Kidney (tissue), 13 donors: ENCODE measurements at regions not wholly inside any gene's neighbourhood (a gene's known extent, or its start where the extent isn't known, plus 50 kb on each side); places are given as distances from the start of the nearest gene placed in this dataset.

Experiments
- DNase-seq, 5 donors: peaks; one replicate each; pipeline ENCODE4 v3.0.0-alpha.2; 2013 to 2020
- FAIRE-seq: peaks from 2 replicates; lab custom pipeline; 2012; peaks lifted over from hg19 to GRCh38; lab: Jason Lieb, UNC
- H3K27ac ChIP-seq, 2 donors: one replicate each; pipeline ENCODE4 v1.7.0; 2013; ENCODE audit warnings: low read depth in 2 of 2, low read length in 2 of 2, inconsistent platforms in 1 of 2
- H3K27me3 ChIP-seq: one replicate; pipeline ENCODE4 v1.7.1; 2013; ENCODE audit warnings: low read length, inconsistent platforms; ENCODE audit not compliant: control insufficient read depth, insufficient read depth
- H3K36me3 ChIP-seq, 3 donors: one replicate each; pipeline versions ENCODE4 v1.7.0 to v1.7.1; 2013; ENCODE audit warnings: low read length in 3 of 3, control low read depth in 1 of 3, inconsistent platforms in 1 of 3; ENCODE audit not compliant: insufficient read depth in 3 of 3, control insufficient read depth in 2 of 3
- H3K4me1 ChIP-seq, 3 donors: one replicate each; pipeline versions ENCODE4 v1.7.0 to v1.7.1; 2013; ENCODE audit warnings: low read length in 3 of 3, inconsistent platforms in 1 of 3, low read depth in 1 of 3; ENCODE audit not compliant: control insufficient read depth in 2 of 3, insufficient read depth in 2 of 3
- H3K4me3 ChIP-seq, 3 donors: one replicate each; pipeline versions ENCODE4 v1.7.0 to v1.8.1; 2013; ENCODE audit warnings: low read length in 3 of 3, control low read depth in 1 of 3, inconsistent platforms in 1 of 3
- H3K9ac ChIP-seq, 3 donors: one replicate each; pipeline versions ENCODE4 v1.7.0 to v1.7.1; 2013; ENCODE audit warnings: low read length in 3 of 3, control low read depth in 1 of 3, inconsistent platforms in 1 of 3
- H3K9me3 ChIP-seq, 3 donors: one replicate each; pipeline versions ENCODE4 v1.7.0 to v1.7.1; 2013; ENCODE audit warnings: low read length in 3 of 3, control low read depth in 1 of 3, inconsistent platforms in 1 of 3; ENCODE audit not compliant: control insufficient read depth in 2 of 3, insufficient read depth in 1 of 3
- CTCF ChIP-seq: IDR thresholded peaks from 3 replicates; pipeline ENCODE4 v1.5.1; 2012; ENCODE audit warnings: mild to moderate bottlenecking, moderate library complexity, borderline replicate concordance; ENCODE audit not compliant: insufficient read depth; ENCODE audit errors: extremely low read depth
- intact Hi-C: fragments of 100-400 bp; cut with DNase I; formaldehyde crosslinking; loops from one replicate; pipeline ENCODE4 v1.11.1; 2022
- donor health status: control.
- donor health status: control.
- donor health status: control.
- donor health status: control.
- donor health status: control.
- donor health status: DM: yes; HTN: yes; CAD: no.
- donor health status: Normal renal cell carcinoma (clear cell type).

- H3K9ac ChIP-seq = no peak overlapping the region
Observed at GRCh38 chr21:18164483-18164882, 80.2 kb upstream of the CHODL start.

GRCh38 chr21:18163956-18164355, 80.7 kb upstream of the CHODL start:
- no peak overlapping the region for H3K9ac ChIP-seq
- no peak overlapping the region for H3K4me3 ChIP-seq
- no peaks in the 10 kb centered on the region for H3K4me1 ChIP-seq
- FAIRE-seq = no peak
- H3K9me3 ChIP-seq = no peaks in the 10 kb centered on the region
- no peaks in the 10 kb centered on the region for H3K27me3 ChIP-seq
- H3K36me3 ChIP-seq = no peaks in the 10 kb centered on the region
- intact Hi-C loops = no loop called here
- TF ChIP-seq CTCF = no peak
- no peak overlapping the region for H3K27ac ChIP-seq
- no peak for DNase-seq

More at GRCh38 chr21:18164483-18164882, 80.2 kb upstream of the CHODL start:
- TF ChIP-seq CTCF = no peak
- no peak overlapping the region for H3K4me3 ChIP-seq
- H3K4me1 ChIP-seq = no peaks in the 10 kb centered on the region
- H3K27ac ChIP-seq = no peak overlapping the region
- H3K36me3 ChIP-seq = no peaks in the 10 kb centered on the region
- H3K27me3 ChIP-seq = no peaks in the 10 kb centered on the region
- intact Hi-C loops = no loop called here
- FAIRE-seq = no peak
- H3K9me3 ChIP-seq = no peaks in the 10 kb centered on the region
- DNase-seq = no peak

GRCh38 chr21:18161841-18162240, 82.8 kb upstream of the CHODL start:
- no peak for TF ChIP-seq CTCF
- no peak overlapping the region for H3K9ac ChIP-seq
- FAIRE-seq (no peak), DNase-seq (no peak)
- no peak overlapping the region for H3K27ac ChIP-seq
- no peaks in the 10 kb centered on the region for H3K36me3 ChIP-seq
- no peaks in the 10 kb centered on the region for H3K9me3 ChIP-seq
- H3K4me1 ChIP-seq = no peaks in the 10 kb centered on the region
- H3K27me3 ChIP-seq = no peaks in the 10 kb centered on the region
- H3K4me3 ChIP-seq = no peak overlapping the region
- intact Hi-C loops = no loop called here

- no peak for TF ChIP-seq CTCF
- no peak for FAIRE-seq
Observed at GRCh38 chr21:18157406-18157805, 87.2 kb upstream of the CHODL start.

More at GRCh38 chr21:18157406-18157805, 87.2 kb upstream of the CHODL start:
- no peak overlapping the region for H3K9ac ChIP-seq
- DNase-seq = peak in 1 of 5 donors; percentile 5
- intact Hi-C loops = no loop called here
- no peaks in the 10 kb centered on the region for H3K9me3 ChIP-seq
- no peak overlapping the region for H3K4me3 ChIP-seq
- H3K27ac ChIP-seq = no peak overlapping the region
- no peaks in the 10 kb centered on the region for H3K36me3 ChIP-seq
- no peaks in the 10 kb centered on the region for H3K27me3 ChIP-seq
- no peaks in the 10 kb centered on the region for H3K4me1 ChIP-seq
